Right lobe of liver (tissue), 6 donors: ENCODE measurements at regions not wholly inside any gene's neighbourhood (a gene's known extent, or its start where the extent isn't known, plus 50 kb on each side); places are given as distances from the start of the nearest gene placed in this dataset.

ENCODE experiments used
- ATAC-seq, 4 donors: fragments of 200-7000 bp; cut with Tn5 transposase; one replicate each; pipeline ENCODE4 v1.9.1; 2020; ENCODE audit warnings: mild to moderate bottlenecking in 4 of 4, moderate library complexity in 4 of 4
- DNase-seq, 3 donors: peaks; one replicate each; pipeline ENCODE4 v3.0.0-alpha.2; 2020
- H3K27ac ChIP-seq, 3 donors: fragments of 200-600 bp; one replicate each; pipeline ENCODE4 v1.8.0; 2022
- H3K27me3 ChIP-seq, 2 donors: fragments of 200-600 bp; one replicate each; pipeline ENCODE4 v1.8.0; 2022
- H3K36me3 ChIP-seq, 4 donors: fragments of 200-600 bp; sonication (generic) in 1 of 4; one replicate each; pipeline versions ENCODE4 v1.5.1 to v1.8.0; 2017 to 2022; ENCODE audit warnings: control low read depth in 1 of 4
- H3K4me1 ChIP-seq, 4 donors: fragments of 200-600 bp; sonication (generic) in 1 of 4; one replicate each; pipeline versions ENCODE4 v1.5.1 to v1.8.0; 2017 to 2022; ENCODE audit warnings: control low read depth in 1 of 4
- H3K4me3 ChIP-seq, 3 donors: fragments of 200-600 bp; one replicate each; pipeline ENCODE4 v1.8.0; 2022
- H3K9me3 ChIP-seq, 4 donors: fragments of 200-600 bp; sonication (generic) in 1 of 4; one replicate each; pipeline versions ENCODE4 v1.5.1 to v1.8.0; 2017 to 2022; ENCODE audit warnings: control low read depth in 1 of 4
- POLR2A ChIP-seq: fragments of 450-650 bp; IDR thresholded peaks from one replicate; pipeline ENCODE4 v1.6.1; 2017; ENCODE audit warnings: antibody characterized with exemption, mild to moderate bottlenecking
- WGBS: methylation state at CpG from one replicate; pipeline ENCODE4 v1.1.6; 2018; ENCODE audit warnings: low coverage, low lambda C conversion rate; ENCODE audit not compliant: insufficient coverage; ENCODE audit errors: missing lambda C conversion rate; 5-methylcytosine and 5-hydroxymethylcytosine counted together
- intact Hi-C, 2 donors: fragments of 100-400 bp; cut with DNase I; formaldehyde crosslinking; loops; one replicate each; pipeline versions ENCODE4 v1.11.2 to v1.14.1; 2022
- TF ChIP-seq, protein P1 (sequence below), 4 donors: fragments of 200-600 bp in 3 of 4; fragments of 450-650 bp in 1 of 4; IDR thresholded peaks; one replicate each; pipeline versions ENCODE4 v1.5.1 to v1.8.0; 2016 to 2022; ENCODE audit warnings: antibody characterized with exemption in 4 of 4, mild to moderate bottlenecking in 2 of 4
- donor health status: DM: no; HTN: yes; CAD: no.
- donor health status: DM: no; HTN: no; CAD: no.
- donor health status: DM: no; HTN: no; CAD: no.
- donor health status: DM: no; HTN: yes; CAD: no.
- donor health status: DM: no; HTN: yes; CAD: no.

DNA sequence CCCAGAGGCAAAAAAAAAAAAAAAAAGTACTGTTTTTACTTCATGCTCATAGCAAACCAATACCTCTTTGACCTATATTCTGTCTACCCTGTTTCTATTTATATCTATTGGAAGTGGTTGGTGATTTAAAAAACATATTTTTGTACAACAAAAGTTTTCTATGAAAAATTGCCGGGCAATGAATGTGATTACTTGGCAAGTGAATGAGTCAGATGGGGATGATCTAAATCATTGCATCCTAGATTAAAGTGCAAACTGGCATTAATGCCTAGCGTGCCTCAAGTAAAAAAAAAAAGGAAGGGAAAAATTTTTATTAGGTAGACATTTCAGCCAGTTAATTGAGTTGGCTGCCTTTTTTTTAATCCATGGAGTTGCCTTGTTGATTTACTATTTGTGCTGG, 500.6 kb downstream of the KCTD12 start:
- Histone ChIP-seq H3K27me3 (no peaks in the 10 kb centered on the region), H3K9me3 (no peaks in the 10 kb centered on the region), H3K4me3 (no peak overlapping the region), H3K4me1 (no peaks in the 10 kb centered on the region), H3K36me3 (no peaks in the 10 kb centered on the region), H3K27ac (no peak overlapping the region)
- intact Hi-C loops, result no loop called here
- DNase-seq (no peak), ATAC-seq (no peak)
- 69% methylated on average over 2 of the region's 2 CpGs for WGBS
- TF ChIP-seq, protein P1, sequence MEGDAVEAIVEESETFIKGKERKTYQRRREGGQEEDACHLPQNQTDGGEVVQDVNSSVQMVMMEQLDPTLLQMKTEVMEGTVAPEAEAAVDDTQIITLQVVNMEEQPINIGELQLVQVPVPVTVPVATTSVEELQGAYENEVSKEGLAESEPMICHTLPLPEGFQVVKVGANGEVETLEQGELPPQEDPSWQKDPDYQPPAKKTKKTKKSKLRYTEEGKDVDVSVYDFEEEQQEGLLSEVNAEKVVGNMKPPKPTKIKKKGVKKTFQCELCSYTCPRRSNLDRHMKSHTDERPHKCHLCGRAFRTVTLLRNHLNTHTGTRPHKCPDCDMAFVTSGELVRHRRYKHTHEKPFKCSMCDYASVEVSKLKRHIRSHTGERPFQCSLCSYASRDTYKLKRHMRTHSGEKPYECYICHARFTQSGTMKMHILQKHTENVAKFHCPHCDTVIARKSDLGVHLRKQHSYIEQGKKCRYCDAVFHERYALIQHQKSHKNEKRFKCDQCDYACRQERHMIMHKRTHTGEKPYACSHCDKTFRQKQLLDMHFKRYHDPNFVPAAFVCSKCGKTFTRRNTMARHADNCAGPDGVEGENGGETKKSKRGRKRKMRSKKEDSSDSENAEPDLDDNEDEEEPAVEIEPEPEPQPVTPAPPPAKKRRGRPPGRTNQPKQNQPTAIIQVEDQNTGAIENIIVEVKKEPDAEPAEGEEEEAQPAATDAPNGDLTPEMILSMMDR (IDR thresholded peaks at IDR 0.05), result no peak
- TF ChIP-seq POLR2A, result no peak

DNA sequence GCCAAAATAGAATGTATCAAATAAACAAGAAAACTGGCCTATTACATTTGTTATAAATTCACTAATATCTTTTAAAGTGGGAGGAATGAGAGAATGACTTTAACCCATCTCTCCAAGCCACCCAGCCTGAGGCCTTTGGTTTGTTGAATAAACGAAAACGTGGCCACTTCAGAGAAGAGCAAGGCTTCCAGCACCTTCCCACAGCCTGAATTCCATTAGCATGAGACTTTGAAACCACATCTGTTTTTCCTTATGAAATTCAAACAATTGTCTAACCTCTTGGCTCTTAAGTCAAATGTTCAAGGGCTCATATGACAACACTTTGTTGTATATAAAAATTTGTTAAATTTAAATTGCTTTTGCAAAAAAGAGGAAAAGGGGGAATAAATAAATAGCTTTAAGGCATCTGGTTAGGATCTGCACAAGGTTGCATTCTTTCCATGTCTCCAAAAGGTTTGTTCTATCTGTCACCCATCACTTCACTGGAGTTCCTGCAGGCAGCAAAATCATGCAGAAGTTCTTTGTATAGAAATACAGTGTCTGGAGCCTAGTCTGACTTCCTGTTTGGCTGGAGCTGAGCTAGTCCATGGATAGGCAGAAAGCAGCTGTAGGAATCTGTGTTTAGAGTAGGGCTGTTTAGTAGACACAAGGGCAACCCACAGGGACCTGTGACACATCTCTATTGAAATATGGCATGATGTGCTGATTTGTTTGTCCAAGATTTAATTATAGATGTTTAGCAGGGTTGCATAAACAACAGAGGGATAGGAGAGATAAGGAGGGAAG, 502.3 kb downstream of the KCTD12 start:
- 29% methylated on average over 2 of the region's 2 CpGs for WGBS
- DNase-seq (no peak), ATAC-seq (peak in 1 of 4 donors; percentile 10)
- no peaks in the 10 kb centered on the region for H3K4me1 ChIP-seq
- TF ChIP-seq, protein P1 (IDR thresholded peaks at IDR 0.05), result no peak
- no peak for TF ChIP-seq POLR2A
- H3K27me3 ChIP-seq, result no peaks in the 10 kb centered on the region
- intact Hi-C loops, result no loop called here
- H3K36me3 ChIP-seq, result no peaks in the 10 kb centered on the region
- H3K4me3 ChIP-seq, result no peak overlapping the region
- H3K27ac ChIP-seq, result no peak overlapping the region
- H3K9me3 ChIP-seq, result no peaks in the 10 kb centered on the region

DNA sequence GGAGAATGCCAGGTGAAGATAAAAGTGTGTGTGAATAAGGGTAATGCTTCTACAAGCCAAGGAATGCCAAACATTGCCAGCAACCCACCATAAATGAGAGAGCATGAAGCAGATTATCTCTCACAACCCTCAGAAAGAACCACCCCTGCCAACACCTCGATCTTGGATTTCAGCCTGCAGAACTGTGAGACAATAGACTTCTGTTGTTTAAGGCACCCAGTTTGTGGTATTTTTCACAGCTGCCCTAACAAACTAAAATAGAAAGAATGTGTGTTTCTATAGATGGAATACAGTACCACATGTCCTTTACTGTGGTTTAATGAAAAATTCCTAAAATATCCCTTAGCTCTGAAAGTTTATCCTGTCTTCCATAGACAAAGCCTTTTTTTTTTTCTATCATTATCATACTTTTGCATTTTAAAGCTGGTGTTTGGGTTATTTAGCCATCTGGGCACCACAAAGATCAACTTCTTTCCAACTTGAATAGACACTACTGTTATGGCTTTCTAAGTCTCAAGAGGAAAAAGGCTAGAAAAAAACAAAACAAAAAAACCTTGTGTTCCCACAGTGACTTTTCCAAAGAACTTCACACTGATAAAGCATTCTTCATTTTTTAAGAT, 505.6 kb downstream of the KCTD12 start:
- ATAC-seq (no peak), DNase-seq (no peak)
- Histone ChIP-seq H3K9me3 (no peaks in the 10 kb centered on the region), H3K4me3 (no peak overlapping the region), H3K4me1 (no peaks in the 10 kb centered on the region), H3K27ac (no peak overlapping the region), H3K27me3 (no peaks in the 10 kb centered on the region), H3K36me3 (no peaks in the 10 kb centered on the region)
- intact Hi-C loops, result no loop called here
- no peak for TF ChIP-seq POLR2A
- TF ChIP-seq, protein P1 (IDR thresholded peaks at IDR 0.05), result no peak
- WGBS, result 44% methylated on average over 1 of the region's 1 CpG

DNA sequence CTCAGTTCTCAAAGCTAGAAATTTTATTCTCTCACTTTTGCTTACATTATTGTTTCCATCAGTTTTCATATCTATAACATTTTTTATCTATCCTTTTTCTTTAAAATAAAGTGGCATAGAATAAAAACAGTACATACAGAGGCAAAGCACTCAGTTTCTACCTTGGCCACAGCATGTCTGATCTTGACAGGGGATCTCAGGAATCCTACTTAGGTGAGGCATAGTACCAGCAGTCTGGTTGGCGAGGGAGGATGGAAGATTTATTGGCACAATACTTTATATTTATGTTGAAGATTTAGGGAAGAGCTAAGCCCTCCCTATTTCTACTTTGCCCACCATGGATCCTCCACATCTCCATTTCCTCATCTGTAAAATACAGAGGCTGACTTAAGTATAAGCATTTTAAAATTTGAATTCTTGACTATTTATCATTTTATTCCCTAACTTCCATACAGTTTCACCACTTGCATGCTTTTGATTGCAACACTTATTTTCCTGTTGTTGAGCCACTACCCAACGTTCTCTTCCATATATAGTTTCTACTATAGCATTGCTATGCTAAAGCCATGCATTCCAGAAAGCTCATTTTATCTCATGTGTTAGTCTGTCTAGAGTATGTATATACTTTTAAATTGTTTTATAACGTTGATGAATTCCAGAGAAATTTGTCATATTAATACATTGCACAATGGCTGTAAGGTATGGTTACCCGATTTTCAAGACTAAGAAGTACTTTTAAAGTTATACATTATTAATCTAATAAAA, 506.7 kb downstream of the KCTD12 start:
- WGBS, result 43% methylated on average over 4 of the region's 4 CpGs
- no peak for ATAC-seq

More for the DNA sequence above, 506.7 kb downstream of the KCTD12 start:
- no peak for DNase-seq
- Histone ChIP-seq H3K4me1 (no peaks in the 10 kb centered on the region), H3K4me3 (no peak overlapping the region), H3K27ac (no peak overlapping the region), H3K9me3 (no peaks in the 10 kb centered on the region), H3K36me3 (no peaks in the 10 kb centered on the region), H3K27me3 (no peaks in the 10 kb centered on the region)
- TF ChIP-seq, protein P1 (IDR thresholded peaks at IDR 0.05), result no peak
- no peak for TF ChIP-seq POLR2A
- intact Hi-C loops, result no loop called here
